ENCODE measurements at regions not wholly inside any gene's neighbourhood (a gene's known extent, or its start where the extent isn't known, plus 50 kb on each side); places are given as distances from the start of the nearest gene placed in this dataset.

GRCh38 chr3:174749143-174749542 is 110.0 kb upstream of the NAALADL2 start:
- DNase-seq (ENCODE audit: low read depth, low spot score): no peak

GRCh38 chr3:174755833-174756829 is 103.0 kb upstream of the NAALADL2 start:
- DNase-seq (ENCODE audit: low read depth, low spot score) (no peak), FAIRE-seq (no peak)
- Histone ChIP-seq H3K4me1 (ENCODE audit: control insufficient read depth, extremely low read depth, insufficient read depth, low read length) (no peaks in the 10 kb centered on the region), H3K9ac (ENCODE audit: control insufficient read depth, extremely low read depth, insufficient read depth, low read length) (no peak overlapping the region), H3K27me3 (ENCODE audit: control insufficient read depth, extremely low read depth, insufficient read depth, low read length) (no peaks in the 10 kb centered on the region), H3K36me3 (ENCODE audit: control insufficient read depth in 2 of 2, extremely low read depth in 1 of 2, insufficient read depth in 2 of 2, low read length in 2 of 2) (no peaks in the 10 kb centered on the region), H3K79me2 (ENCODE audit: control insufficient read depth, insufficient read depth, low read length) (no peaks in the 10 kb centered on the region), H4K20me1 (ENCODE audit: control insufficient read depth, extremely low read depth, insufficient read depth, low read length) (no peaks in the 10 kb centered on the region), H3K9me1 (ENCODE audit: control insufficient read depth, extremely low read depth, insufficient read depth, low read length) (no peaks in the 10 kb centered on the region), H3K27ac (ENCODE audit: control insufficient read depth, insufficient read depth, low read length) (no peak overlapping the region), H3K9me3 (ENCODE audit: control insufficient read depth, low read depth, low read length) (no peaks in the 10 kb centered on the region), H3K4me3 (ENCODE audit: control insufficient read depth in 2 of 3, extremely low read depth in 1 of 3, insufficient read depth in 2 of 3, low read depth in 1 of 3, low read length in 3 of 3) (no peak overlapping the region), H3K4me2 (ENCODE audit: control insufficient read depth, extremely low read depth, insufficient read depth, low read depth, low read length) (no peak overlapping the region), H2AFZ (ENCODE audit: control insufficient read depth, low read length) (no peak overlapping the region)
- TF ChIP-seq CTCF (optimal IDR thresholded peaks at IDR 0.05 in 1 of 3, IDR thresholded peaks at IDR 0.05 in 1 of 3, conservative IDR thresholded peaks at IDR 0.05 in 1 of 3; ENCODE audit: extremely low read depth in 1 of 3, insufficient read depth in 2 of 3, low read length in 3 of 3): no peak
- no peak for TF ChIP-seq EZH2 (IDR thresholded peaks at IDR 0.05; ENCODE audit: low read length)
- dilution Hi-C loops (cut with MboI; ENCODE audit: extremely low pct_ligation_motif_present, low sequenced_read_pairs): no loop called here

More at GRCh38 chr3:174749143-174749542, 110.0 kb upstream of the NAALADL2 start:
- no peaks in the 10 kb centered on the region for H3K4me1 ChIP-seq (ENCODE audit: control insufficient read depth, extremely low read depth, insufficient read depth, low read length)
- H3K27ac ChIP-seq (ENCODE audit: control insufficient read depth, insufficient read depth, low read length): no peak overlapping the region
- H3K36me3 ChIP-seq (ENCODE audit: control insufficient read depth in 2 of 2, extremely low read depth in 1 of 2, insufficient read depth in 2 of 2, low read length in 2 of 2): no peaks in the 10 kb centered on the region
- no peak overlapping the region for H2AFZ ChIP-seq (ENCODE audit: control insufficient read depth, low read length)
- no peaks in the 10 kb centered on the region for H3K9me3 ChIP-seq (ENCODE audit: control insufficient read depth, low read depth, low read length)
- H3K4me2 ChIP-seq (ENCODE audit: control insufficient read depth, extremely low read depth, insufficient read depth, low read depth, low read length): no peak overlapping the region
- H3K9me1 ChIP-seq (ENCODE audit: control insufficient read depth, extremely low read depth, insufficient read depth, low read length): no peaks in the 10 kb centered on the region
- H3K4me3 ChIP-seq (ENCODE audit: control insufficient read depth in 2 of 3, extremely low read depth in 1 of 3, insufficient read depth in 2 of 3, low read depth in 1 of 3, low read length in 3 of 3): no peak overlapping the region
- no peaks in the 10 kb centered on the region for H3K79me2 ChIP-seq (ENCODE audit: control insufficient read depth, insufficient read depth, low read length)
- dilution Hi-C loops (cut with MboI; ENCODE audit: extremely low pct_ligation_motif_present, low sequenced_read_pairs): no loop called here
- TF ChIP-seq EZH2 (IDR thresholded peaks at IDR 0.05; ENCODE audit: low read length): no peak
- no peak for TF ChIP-seq CTCF (optimal IDR thresholded peaks at IDR 0.05 in 1 of 3, IDR thresholded peaks at IDR 0.05 in 1 of 3, conservative IDR thresholded peaks at IDR 0.05 in 1 of 3; ENCODE audit: extremely low read depth in 1 of 3, insufficient read depth in 2 of 3, low read length in 3 of 3)
- no peak for FAIRE-seq
- H3K9ac ChIP-seq (ENCODE audit: control insufficient read depth, extremely low read depth, insufficient read depth, low read length): no peak overlapping the region
- H4K20me1 ChIP-seq (ENCODE audit: control insufficient read depth, extremely low read depth, insufficient read depth, low read length): no peaks in the 10 kb centered on the region
- no peaks in the 10 kb centered on the region for H3K27me3 ChIP-seq (ENCODE audit: control insufficient read depth, extremely low read depth, insufficient read depth, low read length)

All from keratinocyte (primary cell).